Endodermal cell (in vitro differentiated cells): ENCODE measurements at regions not wholly inside any gene's neighbourhood (a gene's known extent, or its start where the extent isn't known, plus 50 kb on each side); places are given as distances from the start of the nearest gene placed in this dataset.

ENCODE experiments used
- DNase-seq: peaks from one replicate; pipeline ENCODE4 v3.0.0-alpha.2; 2017
- H3K27ac ChIP-seq: 2 replicates; pipeline ENCODE4 v1.5.1; 2013; ENCODE audit warnings: mild to moderate bottlenecking, low read depth, low read length, moderate library complexity
- H3K27me3 ChIP-seq: 2 replicates; pipeline ENCODE4 v1.6.1; 2013; ENCODE audit warnings: mild to moderate bottlenecking, low read length, moderate library complexity; ENCODE audit not compliant: insufficient read depth, control insufficient read depth, poor library complexity, severe bottlenecking
- H3K36me3 ChIP-seq: 2 replicates; pipeline ENCODE4 v1.7.0; 2013; ENCODE audit warnings: mild to moderate bottlenecking, low read length, moderate library complexity; ENCODE audit not compliant: control insufficient read depth, insufficient read depth
- H3K4me1 ChIP-seq: one replicate; pipeline ENCODE4 v1.7.0; 2013; ENCODE audit warnings: low read length; ENCODE audit not compliant: control insufficient read depth, insufficient read depth
- H3K4me3 ChIP-seq: 2 replicates; pipeline ENCODE4 v1.5.1; 2013; ENCODE audit warnings: mild to moderate bottlenecking, low read length, moderate library complexity
- H3K9ac ChIP-seq: 2 replicates; pipeline ENCODE4 v1.6.1; 2013; ENCODE audit warnings: mild to moderate bottlenecking, low read length, moderate library complexity; ENCODE audit not compliant: poor library complexity, severe bottlenecking; ENCODE audit errors: extremely low read depth
- H3K9me3 ChIP-seq: 2 replicates; pipeline ENCODE4 v1.6.1; 2013; ENCODE audit warnings: mild to moderate bottlenecking, low read length, moderate library complexity; ENCODE audit not compliant: control insufficient read depth
- H3K27ac Mint-ChIP-seq: 2 replicates; pipeline ENCODE4 v1.8.0; 2020; ENCODE audit warnings: mixed read lengths
- H3K27me3 Mint-ChIP-seq: 2 replicates; pipeline ENCODE4 v1.8.0; 2021; ENCODE audit warnings: mild to moderate bottlenecking, mixed read lengths; ENCODE audit not compliant: insufficient read depth
- H3K36me3 Mint-ChIP-seq: 2 replicates; pipeline ENCODE4 v1.8.0; 2020; ENCODE audit warnings: low read depth, mixed read lengths
- H3K4me1 Mint-ChIP-seq: 2 replicates; pipeline ENCODE4 v1.8.0; 2020; ENCODE audit warnings: mixed read lengths
- H3K4me3 Mint-ChIP-seq: 2 replicates; pipeline ENCODE4 v1.8.0; 2020; ENCODE audit warnings: mild to moderate bottlenecking, moderate library complexity, mixed read lengths
- H3K9me3 Mint-ChIP-seq: 2 replicates; pipeline ENCODE4 v1.8.0; 2020; ENCODE audit warnings: mild to moderate bottlenecking, mixed read lengths
- WGBS, 2 experiments: methylation state at CpG; one replicate each; pipeline versions ENCODE4 v1.1.5 to v1.1.7; 2013; ENCODE audit warnings: missing lambda C conversion rate in 2 of 2, mixed read lengths in 1 of 2; ENCODE audit not compliant: insufficient coverage in 1 of 2, insufficient read length in 1 of 2; 5-methylcytosine and 5-hydroxymethylcytosine counted together
- TF ChIP-seq, protein P1 (sequence below): fragments of 200-600 bp; sonication (generic); conservative IDR thresholded peaks from 2 replicates; pipeline ENCODE4 v1.5.0; 2021; ENCODE audit warnings: antibody characterized with exemption, mild to moderate bottlenecking

DNA sequence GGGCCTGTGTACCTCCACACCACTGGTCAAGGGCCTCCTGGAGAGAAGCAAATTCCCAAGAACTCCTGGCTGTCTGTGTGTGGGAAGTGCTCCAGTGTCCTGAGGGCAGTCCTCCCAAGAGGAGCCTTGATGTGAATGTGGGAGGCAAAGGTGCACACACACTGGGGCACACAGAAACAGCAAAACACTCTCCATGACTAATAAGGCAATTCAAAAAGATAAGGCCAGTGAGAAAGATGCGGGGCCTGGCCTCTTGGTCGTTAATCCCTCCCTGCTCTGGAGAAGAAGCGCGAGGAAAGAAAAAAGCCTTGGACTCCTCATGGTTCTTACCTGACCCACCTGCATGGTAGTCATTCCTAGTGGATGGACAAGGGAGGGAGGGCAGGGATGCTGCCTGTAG is 373.2 kb downstream of the SLC4A3 start:
- H3K36me3 ChIP-seq: no peaks in the 10 kb centered on the region
- H3K27ac ChIP-seq: no peak overlapping the region
- no peak overlapping the region for H3K4me3 ChIP-seq
- peaks cover 4% of the 10 kb centered on the region for H3K27me3 Mint-ChIP-seq
- H3K4me1 ChIP-seq: no peaks in the 10 kb centered on the region
- no peaks in the 10 kb centered on the region for H3K9me3 Mint-ChIP-seq
- 96 to 100% methylated on average over 4 of the region's 4 CpGs for WGBS, 2 experiments
- H3K27ac Mint-ChIP-seq: no peak overlapping the region
- no peak for DNase-seq
- H3K36me3 Mint-ChIP-seq: no peaks in the 10 kb centered on the region
- H3K9me3 ChIP-seq: peaks cover 5% of the 10 kb centered on the region
- H3K4me1 Mint-ChIP-seq: peaks cover 3% of the 10 kb centered on the region
- H3K4me3 Mint-ChIP-seq: no peak overlapping the region
- no peaks in the 10 kb centered on the region for H3K27me3 ChIP-seq
- H3K9ac ChIP-seq: no peak overlapping the region
- TF ChIP-seq, protein P1, sequence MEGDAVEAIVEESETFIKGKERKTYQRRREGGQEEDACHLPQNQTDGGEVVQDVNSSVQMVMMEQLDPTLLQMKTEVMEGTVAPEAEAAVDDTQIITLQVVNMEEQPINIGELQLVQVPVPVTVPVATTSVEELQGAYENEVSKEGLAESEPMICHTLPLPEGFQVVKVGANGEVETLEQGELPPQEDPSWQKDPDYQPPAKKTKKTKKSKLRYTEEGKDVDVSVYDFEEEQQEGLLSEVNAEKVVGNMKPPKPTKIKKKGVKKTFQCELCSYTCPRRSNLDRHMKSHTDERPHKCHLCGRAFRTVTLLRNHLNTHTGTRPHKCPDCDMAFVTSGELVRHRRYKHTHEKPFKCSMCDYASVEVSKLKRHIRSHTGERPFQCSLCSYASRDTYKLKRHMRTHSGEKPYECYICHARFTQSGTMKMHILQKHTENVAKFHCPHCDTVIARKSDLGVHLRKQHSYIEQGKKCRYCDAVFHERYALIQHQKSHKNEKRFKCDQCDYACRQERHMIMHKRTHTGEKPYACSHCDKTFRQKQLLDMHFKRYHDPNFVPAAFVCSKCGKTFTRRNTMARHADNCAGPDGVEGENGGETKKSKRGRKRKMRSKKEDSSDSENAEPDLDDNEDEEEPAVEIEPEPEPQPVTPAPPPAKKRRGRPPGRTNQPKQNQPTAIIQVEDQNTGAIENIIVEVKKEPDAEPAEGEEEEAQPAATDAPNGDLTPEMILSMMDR: no peak

DNA sequence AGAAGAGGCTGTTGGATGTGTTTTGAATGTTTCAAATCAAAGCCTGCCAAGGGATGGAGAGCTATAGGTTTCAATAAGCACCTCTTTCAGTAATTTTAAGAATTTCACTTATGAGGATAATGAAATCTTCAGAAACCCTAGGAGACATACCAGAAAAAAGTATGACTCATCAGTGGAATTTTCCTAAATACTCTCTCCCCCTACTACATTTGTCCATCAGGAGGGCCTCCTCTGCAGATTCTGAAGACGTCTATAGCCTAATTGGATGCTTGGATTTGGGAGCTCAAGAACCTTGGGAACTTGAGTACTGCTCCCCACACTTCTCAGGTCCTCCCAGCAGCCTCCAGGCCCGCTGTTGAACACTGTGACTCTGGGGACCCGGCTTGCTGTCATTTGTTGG is 374.3 kb downstream of the SLC4A3 start:
- H3K27me3 ChIP-seq: no peaks in the 10 kb centered on the region
- peaks cover 4% of the 10 kb centered on the region for H3K27me3 Mint-ChIP-seq
- no peak overlapping the region for H3K4me3 Mint-ChIP-seq
- H3K4me1 ChIP-seq: no peaks in the 10 kb centered on the region
- TF ChIP-seq, protein P1: no peak
- peaks cover 3% of the 10 kb centered on the region for H3K4me1 Mint-ChIP-seq
- peaks cover 5% of the 10 kb centered on the region for H3K9me3 ChIP-seq
- no peaks in the 10 kb centered on the region for H3K36me3 Mint-ChIP-seq
- H3K27ac ChIP-seq: no peak overlapping the region
- 90% methylated on average over 3 of the region's 3 CpGs; no CpG with 5 or more reads in 1 of the 2 experiments for WGBS, 2 experiments
- H3K36me3 ChIP-seq: no peaks in the 10 kb centered on the region
- no peak overlapping the region for H3K4me3 ChIP-seq
- H3K9me3 Mint-ChIP-seq: no peaks in the 10 kb centered on the region
- H3K27ac Mint-ChIP-seq: no peak overlapping the region
- H3K9ac ChIP-seq: no peak overlapping the region
- DNase-seq: no peak

DNA sequence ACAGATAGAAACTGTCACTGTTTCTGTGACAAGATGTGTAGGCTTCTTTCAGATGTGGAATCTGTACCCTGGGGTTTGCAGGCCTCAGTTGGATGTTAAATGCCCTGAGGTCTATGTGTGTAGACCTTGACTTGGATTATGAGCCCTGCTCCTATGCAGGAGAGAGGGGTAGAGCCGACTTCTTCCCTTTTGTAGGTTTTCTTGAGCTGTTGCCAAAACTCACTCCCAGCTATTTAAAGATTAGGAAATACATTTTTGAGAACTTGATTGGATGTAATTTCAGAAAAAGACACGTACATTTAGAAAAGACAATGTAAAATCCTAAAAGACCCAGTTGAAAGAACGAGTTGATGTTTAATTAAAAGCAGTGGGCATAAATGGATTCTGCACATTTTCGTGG is 374.8 kb downstream of the SLC4A3 start:
- Histone ChIP-seq H3K4me3 (no peak overlapping the region), H3K4me1 (no peaks in the 10 kb centered on the region), H3K9ac (no peak overlapping the region), H3K27ac (no peak overlapping the region), H3K36me3 (no peaks in the 10 kb centered on the region), H3K9me3 (peaks cover 5% of the 10 kb centered on the region), H3K27me3 (no peaks in the 10 kb centered on the region)
- DNase-seq: no peak
- H3K36me3 Mint-ChIP-seq: no peaks in the 10 kb centered on the region
- no peak overlapping the region for H3K4me3 Mint-ChIP-seq
- peaks cover 4% of the 10 kb centered on the region for H3K27me3 Mint-ChIP-seq
- no peaks in the 10 kb centered on the region for H3K9me3 Mint-ChIP-seq
- H3K4me1 Mint-ChIP-seq: peaks cover 3% of the 10 kb centered on the region
- H3K27ac Mint-ChIP-seq: no peak overlapping the region
- WGBS, 2 experiments: 90 to 94% methylated on average over 3 to 4 of the region's 4 CpGs
- TF ChIP-seq, protein P1: no peak
